CD4-positive, alpha-beta memory T cell (primary cell): ENCODE measurements at regions not wholly inside any gene's neighbourhood (a gene's known extent, or its start where the extent isn't known, plus 50 kb on each side); places are given as distances from the start of the nearest gene placed in this dataset.

Experiments
- CTCF ChIA-PET: fragments of 350-600 bp; sonication (Branson Sonifier 250); formaldehyde crosslinking; loops from one replicate; lab custom pipeline; 2021; ENCODE audit warnings: inconsistent platforms; ENCODE audit not compliant: partially characterized antibody; lab: Charles Lee
- POLR2A ChIA-PET: fragments of 350-600 bp; sonication (Branson Sonifier 250); formaldehyde crosslinking; loops from one replicate; lab custom pipeline; 2021; ENCODE audit not compliant: partially characterized antibody; lab: Charles Lee
- DNase-seq, 5 donors: peaks; one replicate each; pipeline versions ENCODE4 v3.0.0 to v3.0.0-alpha.2; 2020 to 2022; ENCODE audit warnings: mixed read lengths in 1 of 5
- H3K27ac ChIP-seq: one replicate; pipeline ENCODE4 v1.7.0; 2013; ENCODE audit warnings: low read depth, low read length
- H3K27me3 ChIP-seq: 2 replicates; pipeline ENCODE4 v1.7.0; 2013; ENCODE audit warnings: mild to moderate bottlenecking, low read length, moderate library complexity; ENCODE audit not compliant: insufficient read depth
- H3K36me3 ChIP-seq: 2 replicates; pipeline ENCODE4 v1.7.0; 2013; ENCODE audit warnings: mild to moderate bottlenecking, low read length, moderate library complexity; ENCODE audit not compliant: insufficient read depth
- H3K4me1 ChIP-seq: 2 replicates; pipeline ENCODE4 v1.7.0; 2013; ENCODE audit warnings: mild to moderate bottlenecking, low read length, moderate library complexity; ENCODE audit not compliant: insufficient read depth
- H3K4me3 ChIP-seq, 2 donors: one replicate each; pipeline ENCODE4 v1.7.0; 2013; ENCODE audit warnings: low read length in 2 of 2, mild to moderate bottlenecking in 1 of 2
- H3K9me3 ChIP-seq, 2 donors: one replicate each; pipeline ENCODE4 v1.7.0; 2013; ENCODE audit warnings: low read length in 2 of 2, control low read depth in 1 of 2; ENCODE audit not compliant: control insufficient read depth in 1 of 2
- H3K27ac Mint-ChIP-seq, 7 donors: one replicate each; pipeline ENCODE4 v1.8.0; 2020 to 2021; ENCODE audit warnings: mixed read lengths in 7 of 7, mild to moderate bottlenecking in 6 of 7, inconsistent platforms in 3 of 7, moderate library complexity in 3 of 7
- H3K27me3 Mint-ChIP-seq, 2 donors: one replicate each; pipeline ENCODE4 v1.8.0; 2020 to 2021; ENCODE audit warnings: mixed read lengths in 2 of 2
- H3K36me3 Mint-ChIP-seq, 2 donors: one replicate each; pipeline ENCODE4 v1.8.0; 2020 to 2021; ENCODE audit warnings: mixed read lengths in 2 of 2, inconsistent platforms in 1 of 2, mild to moderate bottlenecking in 1 of 2
- H3K4me1 Mint-ChIP-seq, 4 donors: one replicate each; pipeline ENCODE4 v1.8.0; 2020 to 2021; ENCODE audit warnings: mixed read lengths in 4 of 4, mild to moderate bottlenecking in 1 of 4
- H3K4me3 Mint-ChIP-seq, 8 donors: one replicate each; pipeline ENCODE4 v1.8.0; 2020 to 2021; ENCODE audit warnings: mixed read lengths in 8 of 8, mild to moderate bottlenecking in 7 of 8, moderate library complexity in 6 of 8, inconsistent platforms in 3 of 8
- H3K9me3 Mint-ChIP-seq, 8 donors: one replicate each; pipeline ENCODE4 v1.8.0; 2020 to 2021; ENCODE audit warnings: mixed read lengths in 8 of 8, mild to moderate bottlenecking in 5 of 8, inconsistent platforms in 3 of 8, moderate library complexity in 1 of 8
- intact Hi-C: fragments of 100-400 bp; cut with micrococcal nuclease; formaldehyde crosslinking; loops from one replicate; pipeline ENCODE4 v1.15.1; 2023

- Mint-ChIP-seq H3K4me1 (no peaks in the 10 kb centered on the region), H3K4me3 (no peak overlapping the region), H3K36me3 (no peaks in the 10 kb centered on the region), H3K27me3 (peaks cover 2 to 8% of the 10 kb centered on the region in 2 donors), H3K9me3 (peaks cover 0 to 2% (median 0%) of the 10 kb centered on the region in 8 donors), H3K27ac (no peak overlapping the region)
- H3K36me3 ChIP-seq = no peaks in the 10 kb centered on the region
- ChIA-PET POLR2A (no interaction called here), CTCF (no interaction called here)
- H3K27me3 ChIP-seq = no peaks in the 10 kb centered on the region
- no peak for DNase-seq
- intact Hi-C loops = no loop called here
- H3K4me1 ChIP-seq = no peaks in the 10 kb centered on the region
- no peak overlapping the region for H3K4me3 ChIP-seq
- H3K27ac ChIP-seq = no peak overlapping the region
- H3K9me3 ChIP-seq = no peaks in the 10 kb centered on the region
These were observed 173.7 kb upstream of the KIF2A start for GRCh38 chr5:62132276-62132675.

DNA sequence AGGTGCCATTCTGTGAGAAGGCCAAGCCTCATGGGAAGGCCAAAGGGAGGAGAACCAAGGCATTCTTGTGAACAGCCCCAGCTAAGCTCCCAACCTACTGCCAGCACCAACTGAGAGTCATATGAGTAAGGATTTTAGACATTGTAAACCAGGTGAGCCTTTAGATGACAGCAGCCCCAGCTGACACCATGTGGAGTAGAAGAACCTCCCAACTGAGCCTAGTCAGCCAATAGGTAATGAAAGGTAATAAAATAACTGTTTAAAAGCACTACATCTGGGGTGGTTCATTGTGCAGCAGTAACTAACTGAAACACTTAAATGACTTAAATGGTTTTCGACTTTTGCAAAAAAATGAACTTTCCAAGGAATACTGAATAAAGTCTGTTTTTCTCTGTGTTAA lies 172.6 kb upstream of the KIF2A start:
- Histone ChIP-seq H3K4me3 (no peak overlapping the region), H3K27ac (no peak overlapping the region), H3K27me3 (no peaks in the 10 kb centered on the region), H3K4me1 (no peaks in the 10 kb centered on the region), H3K36me3 (no peaks in the 10 kb centered on the region), H3K9me3 (no peaks in the 10 kb centered on the region)
- no peak for DNase-seq
- no peaks in the 10 kb centered on the region for H3K4me1 Mint-ChIP-seq
- intact Hi-C loops = no loop called here
- peaks cover 2 to 8% of the 10 kb centered on the region in 2 donors for H3K27me3 Mint-ChIP-seq
- H3K36me3 Mint-ChIP-seq = no peaks in the 10 kb centered on the region
- ChIA-PET CTCF (interaction anchor here (0.7 kb wide), 1 partner anchor 630 kb away, joined by 3 read pairs; no protein-coding TSS in a partner anchor), POLR2A (no interaction called here)
- peaks cover 0 to 2% (median 0%) of the 10 kb centered on the region in 8 donors for H3K9me3 Mint-ChIP-seq
- no peak overlapping the region for H3K27ac Mint-ChIP-seq
- no peak overlapping the region for H3K4me3 Mint-ChIP-seq

DNA sequence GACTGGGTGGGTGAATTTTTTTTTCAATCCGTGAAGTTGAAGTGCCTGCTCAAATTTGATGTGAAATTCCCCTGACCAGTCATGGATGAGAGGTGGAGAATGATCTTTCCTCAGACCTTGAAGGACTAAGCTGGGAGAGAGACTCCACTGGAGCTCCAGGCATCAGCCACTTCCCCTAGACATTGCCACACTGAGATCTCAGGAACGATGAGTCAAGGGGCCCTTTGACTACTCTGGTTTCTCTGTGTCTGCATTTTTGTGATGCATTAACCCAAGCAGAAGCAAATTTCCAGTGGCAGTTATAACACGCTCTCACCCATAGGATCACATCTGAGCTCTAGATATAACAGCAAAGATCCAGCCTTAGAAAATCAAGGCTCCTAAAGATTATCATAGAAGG lies 171.2 kb upstream of the KIF2A start:
- intact Hi-C loops = no loop called here
- DNase-seq = no peak
- ChIA-PET POLR2A (no interaction called here), CTCF (no interaction called here)
- Histone ChIP-seq H3K9me3 (no peaks in the 10 kb centered on the region), H3K36me3 (no peaks in the 10 kb centered on the region), H3K4me3 (no peak overlapping the region), H3K27ac (no peak overlapping the region), H3K4me1 (no peaks in the 10 kb centered on the region), H3K27me3 (no peaks in the 10 kb centered on the region)
- H3K27me3 Mint-ChIP-seq = peaks cover 2 to 14% of the 10 kb centered on the region in 2 donors
- no peak overlapping the region for H3K27ac Mint-ChIP-seq
- no peak overlapping the region for H3K4me3 Mint-ChIP-seq
- H3K4me1 Mint-ChIP-seq = peaks cover 0 to 1% (median 0%) of the 10 kb centered on the region in 4 donors
- H3K9me3 Mint-ChIP-seq = peaks cover 0 to 2% (median 0%) of the 10 kb centered on the region in 8 donors
- no peaks in the 10 kb centered on the region for H3K36me3 Mint-ChIP-seq

GRCh38 chr5:62137628-62138027 lies 168.4 kb upstream of the KIF2A start:
- intact Hi-C loops = no loop called here
- H3K4me3 ChIP-seq = no peak overlapping the region
- POLR2A ChIA-PET = no interaction called here
- Mint-ChIP-seq H3K4me1 (peaks cover 0 to 1% (median 0%) of the 10 kb centered on the region in 4 donors), H3K36me3 (no peaks in the 10 kb centered on the region), H3K9me3 (peaks cover 0 to 2% (median 0%) of the 10 kb centered on the region in 8 donors), H3K27me3 (peaks cover 10 to 16% of the 10 kb centered on the region in 2 donors), H3K4me3 (no peak overlapping the region), H3K27ac (no peak overlapping the region)
- CTCF ChIA-PET = no interaction called here
- no peak overlapping the region for H3K27ac ChIP-seq
- DNase-seq = no peak
- no peaks in the 10 kb centered on the region for H3K4me1 ChIP-seq
- H3K36me3 ChIP-seq = no peaks in the 10 kb centered on the region
- no peaks in the 10 kb centered on the region for H3K27me3 ChIP-seq
- no peaks in the 10 kb centered on the region for H3K9me3 ChIP-seq

DNA sequence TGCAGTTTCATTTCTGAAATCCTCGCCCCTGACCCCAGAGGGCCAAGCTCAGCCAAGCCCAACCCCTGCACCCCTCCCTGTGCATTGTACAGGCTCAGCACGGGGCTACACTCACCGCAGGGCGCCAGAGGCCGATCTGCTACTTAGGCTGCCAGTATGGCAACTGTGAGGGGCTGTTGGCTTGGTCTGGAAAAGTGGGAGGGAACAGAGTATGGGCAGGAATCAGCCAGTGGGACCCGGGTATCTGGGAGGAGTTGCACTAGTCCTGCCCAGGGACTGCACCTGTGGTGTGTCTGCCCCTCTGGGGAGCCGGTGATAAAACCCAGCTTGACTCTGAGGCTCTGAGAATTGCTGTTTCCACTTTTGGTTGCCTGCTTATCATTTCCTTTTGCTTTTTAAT lies 167.4 kb upstream of the KIF2A start:
- no peaks in the 10 kb centered on the region for H3K36me3 ChIP-seq
- ChIA-PET CTCF (no interaction called here), POLR2A (no interaction called here)
- peaks cover 0 to 1% (median 0%) of the 10 kb centered on the region in 4 donors for H3K4me1 Mint-ChIP-seq
- H3K4me3 ChIP-seq = no peak overlapping the region
- H3K27ac Mint-ChIP-seq = no peak overlapping the region
- no peaks in the 10 kb centered on the region for H3K27me3 ChIP-seq
- intact Hi-C loops = no loop called here
- no peak for DNase-seq
- H3K36me3 Mint-ChIP-seq = no peaks in the 10 kb centered on the region
- H3K4me1 ChIP-seq = no peaks in the 10 kb centered on the region
- H3K9me3 Mint-ChIP-seq = peaks cover 0 to 2% (median 0%) of the 10 kb centered on the region in 8 donors
- peaks cover 14 to 16% of the 10 kb centered on the region in 2 donors for H3K27me3 Mint-ChIP-seq
- H3K9me3 ChIP-seq = no peaks in the 10 kb centered on the region
- H3K4me3 Mint-ChIP-seq = no peak overlapping the region
- no peak overlapping the region for H3K27ac ChIP-seq

DNA sequence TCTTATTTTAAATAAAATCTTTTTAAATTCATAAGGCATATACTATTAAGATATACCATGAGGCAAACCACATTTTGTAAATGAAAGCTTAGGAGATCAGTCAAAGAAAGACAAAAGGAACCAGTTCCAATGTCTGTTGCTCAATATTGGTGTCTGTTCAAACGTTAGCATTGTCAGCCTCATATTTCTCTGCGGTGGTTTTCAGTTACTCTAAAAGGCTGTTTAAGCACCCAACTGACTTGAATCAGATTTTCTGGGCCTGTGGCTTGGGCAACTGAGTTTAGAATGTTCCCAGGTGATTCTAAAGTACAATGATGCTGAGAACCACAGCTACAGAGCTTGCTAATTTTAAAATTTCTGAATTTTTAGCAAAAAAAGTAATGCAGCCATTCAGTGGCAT lies 166.3 kb upstream of the KIF2A start:
- H3K4me1 ChIP-seq = no peaks in the 10 kb centered on the region
- H3K4me1 Mint-ChIP-seq = peaks cover 0 to 1% (median 0%) of the 10 kb centered on the region in 4 donors
- no peak for DNase-seq
- no peaks in the 10 kb centered on the region for H3K9me3 ChIP-seq
- H3K27me3 ChIP-seq = no peaks in the 10 kb centered on the region
- no peak overlapping the region for H3K4me3 Mint-ChIP-seq
- no peak overlapping the region for H3K27ac Mint-ChIP-seq
- H3K27me3 Mint-ChIP-seq = peaks cover 18 to 23% of the 10 kb centered on the region in 2 donors
- no peaks in the 10 kb centered on the region for H3K36me3 ChIP-seq
- ChIA-PET CTCF (no interaction called here), POLR2A (no interaction called here)
- no peak overlapping the region for H3K4me3 ChIP-seq
- intact Hi-C loops = no loop called here
- H3K36me3 Mint-ChIP-seq = no peaks in the 10 kb centered on the region
- H3K9me3 Mint-ChIP-seq = peaks cover 0 to 2% (median 0%) of the 10 kb centered on the region in 8 donors
- H3K27ac ChIP-seq = no peak overlapping the region

DNA sequence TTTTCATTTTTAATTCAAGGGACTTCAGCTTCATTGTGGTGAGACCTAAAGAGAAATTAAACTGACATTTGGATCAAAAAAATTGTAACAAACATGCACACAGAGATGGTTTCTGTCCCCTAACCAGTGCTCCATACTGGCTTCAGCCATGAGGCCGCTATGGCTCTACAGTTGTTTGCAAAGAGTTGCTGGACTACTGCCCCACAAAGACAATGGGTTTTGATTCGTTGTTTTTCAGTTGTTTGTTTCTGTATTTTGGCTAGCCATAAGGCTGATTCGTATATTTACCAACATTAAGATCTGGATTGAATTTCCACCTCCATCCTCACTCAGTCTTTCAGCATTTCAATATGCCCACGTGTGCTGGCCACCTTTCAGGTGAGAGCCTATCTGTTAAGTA lies 163.7 kb upstream of the KIF2A start:
- Mint-ChIP-seq H3K36me3 (no peaks in the 10 kb centered on the region), H3K27me3 (peaks cover 19 to 30% of the 10 kb centered on the region in 2 donors)
- intact Hi-C loops = no loop called here

More for the DNA sequence above, 163.7 kb upstream of the KIF2A start:
- no peaks in the 10 kb centered on the region for H3K27me3 ChIP-seq
- H3K4me3 ChIP-seq = no peak overlapping the region
- no peaks in the 10 kb centered on the region for H3K4me1 ChIP-seq
- no peak overlapping the region for H3K27ac ChIP-seq
- DNase-seq = no peak
- no peaks in the 10 kb centered on the region for H3K9me3 ChIP-seq
- H3K36me3 ChIP-seq = no peaks in the 10 kb centered on the region
- CTCF ChIA-PET = interaction anchor here (2.1 kb wide), 1 partner anchor 12 kb away, joined by 9 read pairs; no protein-coding TSS in a partner anchor
- Mint-ChIP-seq H3K27ac (no peak overlapping the region), H3K4me3 (no peak overlapping the region), H3K9me3 (peaks cover 0 to 6% (median under 1%) of the 10 kb centered on the region in 8 donors), H3K4me1 (peaks cover 0 to 1% (median 0%) of the 10 kb centered on the region in 4 donors)
- POLR2A ChIA-PET = no interaction called here
